K562 (cell line): ENCODE measurements at regions not wholly inside any gene's neighbourhood (a gene's known extent, or its start where the extent isn't known, plus 50 kb on each side); places are given as distances from the start of the nearest gene placed in this dataset.
A peak's percentile ranks its signal among the peaks of the same experiment; 100 is the strongest.

ENCODE experiments used
- BRD4 ChIP-seq: fragments of 200-600 bp; sonication (generic); IDR thresholded peaks from 2 replicates; pipeline ENCODE4 v1.6.1; 2017; ENCODE audit warnings: inconsistent platforms
- CBX8 ChIP-seq: fragments of 200-600 bp; sonication (generic); IDR thresholded peaks from 2 replicates; pipeline ENCODE4 v1.6.1; 2012; ENCODE audit warnings: borderline replicate concordance, mixed run types, low read depth, mild to moderate bottlenecking, moderate library complexity, mixed read lengths, low read length, control low read depth, inconsistent platforms; ENCODE audit not compliant: poor library complexity, severe bottlenecking; ENCODE audit errors: extremely low read depth
- ILK ChIP-seq: fragments of 450-650 bp; IDR thresholded peaks from 2 replicates; pipeline ENCODE4 v1.6.1; 2016; ENCODE audit warnings: missing genetic modification characterization, low read depth, mild to moderate bottlenecking, missing compliant biosample characterization, moderate library complexity, borderline replicate concordance
- MAFK ChIP-seq: IDR thresholded peaks from 2 replicates; pipeline ENCODE4 v1.6.1; 2011; ENCODE audit warnings: low read length, improper control_type of control experiment
- MEIS2 ChIP-seq: fragments of 450-650 bp; IDR thresholded peaks from 2 replicates; pipeline ENCODE4 v1.6.1; 2014; ENCODE audit warnings: mild to moderate bottlenecking; ENCODE audit not compliant: partially characterized antibody
- NCOA1 ChIP-seq: fragments of 450-650 bp; IDR thresholded peaks from 2 replicates; pipeline ENCODE4 v1.6.1; 2016; ENCODE audit warnings: low read depth
- NFYB ChIP-seq: IDR thresholded peaks from 2 replicates; pipeline ENCODE4 v1.6.1; 2011; ENCODE audit warnings: mild to moderate bottlenecking, moderate library complexity; ENCODE audit not compliant: insufficient read length; ENCODE audit errors: extremely low read depth
- RFX1 ChIP-seq: fragments of 450-650 bp; IDR thresholded peaks from 2 replicates; pipeline ENCODE4 v1.6.1; 2016; ENCODE audit warnings: mild to moderate bottlenecking, moderate library complexity
- WHSC1 ChIP-seq: IDR thresholded peaks from one replicate; pipeline ENCODE4 v1.6.1; 2012; ENCODE audit warnings: low read length, control low read depth, inconsistent platforms
- ZBTB7A ChIP-seq: IDR thresholded peaks from 2 replicates; pipeline ENCODE4 v1.6.1; 2011; ENCODE audit warnings: low read depth, mild to moderate bottlenecking, low read length, moderate library complexity, borderline replicate concordance; ENCODE audit not compliant: control insufficient read depth
- ZNF717 ChIP-seq: fragments of 250-450 bp; sonication (Bioruptor Pico); IDR thresholded peaks from 2 replicates; pipeline ENCODE4 v1.5.0; 2021
- TF ChIP-seq, protein P1 (sequence below): fragments of 450-650 bp; IDR thresholded peaks from 2 replicates; pipeline ENCODE4 v1.6.1; 2014; ENCODE audit warnings: low read depth, mild to moderate bottlenecking, moderate library complexity, borderline replicate concordance
- TF ChIP-seq, protein P2 (sequence below), 3 experiments: fragments of 200-800 bp in 1 of 3; sonication (Bioruptor generic) in 1 of 3; sonication (generic) in 1 of 3; formaldehyde crosslinking in 1 of 3; IDR thresholded peaks; 2 replicates each; pipeline versions ENCODE4 v1.6.1 to v1.8.0; 2016 to 2022; ENCODE audit warnings: mild to moderate bottlenecking in 2 of 3, missing compliant biosample characterization in 2 of 3, missing genetic modification characterization in 2 of 3, missing genetic modification reagents in 1 of 3
- TF ChIP-seq, protein P3 (sequence below): fragments of 250-450 bp; sonication (Bioruptor Pico); IDR thresholded peaks from 2 replicates; pipeline ENCODE4 v1.5.0; 2021
- TF ChIP-seq, protein P4 (sequence below): sonication (generic); formaldehyde crosslinking; IDR thresholded peaks from 2 replicates; pipeline ENCODE4 v1.9.0; 2022; ENCODE audit warnings: mild to moderate bottlenecking, missing genetic modification reagents
- TF ChIP-seq, protein P5 (sequence below): sonication (generic); formaldehyde crosslinking; IDR thresholded peaks from 2 replicates; pipeline ENCODE4 v1.8.1; 2022; ENCODE audit warnings: missing genetic modification reagents
- TF ChIP-seq, protein P6 (sequence below): sonication (generic); formaldehyde crosslinking; IDR thresholded peaks from 2 replicates; pipeline ENCODE4 v1.8.0; 2022; ENCODE audit warnings: missing genetic modification reagents, mild to moderate bottlenecking, borderline replicate concordance

DNA sequence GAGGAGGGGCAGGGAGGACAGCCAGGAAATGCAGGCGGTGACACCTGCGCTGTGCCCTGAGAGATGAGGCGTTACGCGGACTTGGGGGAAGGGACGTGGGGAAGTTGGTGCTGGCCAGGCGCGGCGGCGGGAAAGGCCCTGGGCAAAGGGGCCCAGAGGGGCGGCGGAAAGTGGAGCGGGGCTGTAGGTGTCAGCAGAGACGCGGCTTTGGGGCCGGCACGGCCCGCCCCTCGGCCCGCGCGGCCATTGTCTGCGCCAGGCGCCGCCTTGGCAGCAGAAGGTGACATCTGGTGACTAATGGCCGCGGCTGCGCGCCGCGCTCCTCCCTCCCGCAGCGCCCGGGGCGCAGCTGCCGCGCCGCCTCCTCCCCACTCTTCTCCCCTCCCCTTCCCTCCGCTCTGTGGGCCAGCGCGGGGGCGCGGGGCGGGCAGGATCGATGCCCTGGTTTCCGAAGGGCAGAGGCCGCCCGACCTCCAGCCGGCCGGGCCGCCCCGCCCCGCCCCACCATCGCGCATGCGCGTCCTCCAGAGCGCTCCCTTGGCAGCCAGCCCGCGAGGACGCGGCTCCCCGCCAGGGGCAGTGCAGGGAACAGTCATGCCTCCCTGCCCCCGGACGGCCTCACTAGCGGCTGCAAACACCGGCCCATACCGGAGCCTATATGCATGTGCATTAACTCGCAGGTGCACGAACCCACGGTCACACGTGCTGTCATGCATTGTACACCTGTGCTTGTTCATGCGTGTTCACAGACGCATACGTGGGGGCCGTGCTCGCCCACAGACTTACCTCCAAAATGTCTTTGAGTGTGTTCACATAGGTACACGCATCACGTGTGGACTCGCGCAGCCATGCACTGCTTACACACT, 269.6 kb downstream of the RPS24 start (continued):
- TF ChIP-seq, protein P1, sequence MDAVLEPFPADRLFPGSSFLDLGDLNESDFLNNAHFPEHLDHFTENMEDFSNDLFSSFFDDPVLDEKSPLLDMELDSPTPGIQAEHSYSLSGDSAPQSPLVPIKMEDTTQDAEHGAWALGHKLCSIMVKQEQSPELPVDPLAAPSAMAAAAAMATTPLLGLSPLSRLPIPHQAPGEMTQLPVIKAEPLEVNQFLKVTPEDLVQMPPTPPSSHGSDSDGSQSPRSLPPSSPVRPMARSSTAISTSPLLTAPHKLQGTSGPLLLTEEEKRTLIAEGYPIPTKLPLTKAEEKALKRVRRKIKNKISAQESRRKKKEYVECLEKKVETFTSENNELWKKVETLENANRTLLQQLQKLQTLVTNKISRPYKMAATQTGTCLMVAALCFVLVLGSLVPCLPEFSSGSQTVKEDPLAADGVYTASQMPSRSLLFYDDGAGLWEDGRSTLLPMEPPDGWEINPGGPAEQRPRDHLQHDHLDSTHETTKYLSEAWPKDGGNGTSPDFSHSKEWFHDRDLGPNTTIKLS, result peak; percentile 40; the same call in 1 of the 2 replicates
- TF ChIP-seq RFX1, result no peak
- TF ChIP-seq, protein P2, sequence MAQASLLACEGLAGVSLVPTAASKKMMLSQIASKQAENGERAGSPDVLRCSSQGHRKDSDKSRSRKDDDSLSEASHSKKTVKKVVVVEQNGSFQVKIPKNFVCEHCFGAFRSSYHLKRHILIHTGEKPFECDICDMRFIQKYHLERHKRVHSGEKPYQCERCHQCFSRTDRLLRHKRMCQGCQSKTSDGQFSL (CRISPR knock-in tag; IDR thresholded peaks at IDR 0.05), result no peak
- TF ChIP-seq, protein P2 (tag; IDR thresholded peaks at IDR 0.05), result no peak
- TF ChIP-seq MAFK, result 0 out of 2 replicates have a peak, but pooled peaks have one; percentile 1
- TF ChIP-seq NFYB, result no peak
- TF ChIP-seq MEIS2, result peak; percentile 95
- no peak for TF ChIP-seq ILK (tag)
- TF ChIP-seq, protein P3, sequence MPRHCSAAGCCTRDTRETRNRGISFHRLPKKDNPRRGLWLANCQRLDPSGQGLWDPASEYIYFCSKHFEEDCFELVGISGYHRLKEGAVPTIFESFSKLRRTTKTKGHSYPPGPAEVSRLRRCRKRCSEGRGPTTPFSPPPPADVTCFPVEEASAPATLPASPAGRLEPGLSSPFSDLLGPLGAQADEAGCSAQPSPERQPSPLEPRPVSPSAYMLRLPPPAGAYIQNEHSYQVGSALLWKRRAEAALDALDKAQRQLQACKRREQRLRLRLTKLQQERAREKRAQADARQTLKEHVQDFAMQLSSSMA (CRISPR knock-in tag), result no peak
- TF ChIP-seq, protein P4, sequence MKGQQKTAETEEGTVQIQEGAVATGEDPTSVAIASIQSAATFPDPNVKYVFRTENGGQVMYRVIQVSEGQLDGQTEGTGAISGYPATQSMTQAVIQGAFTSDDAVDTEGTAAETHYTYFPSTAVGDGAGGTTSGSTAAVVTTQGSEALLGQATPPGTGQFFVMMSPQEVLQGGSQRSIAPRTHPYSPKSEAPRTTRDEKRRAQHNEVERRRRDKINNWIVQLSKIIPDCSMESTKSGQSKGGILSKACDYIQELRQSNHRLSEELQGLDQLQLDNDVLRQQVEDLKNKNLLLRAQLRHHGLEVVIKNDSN (CRISPR knock-in tag), result peak; percentile 68
- TF ChIP-seq, protein P5, sequence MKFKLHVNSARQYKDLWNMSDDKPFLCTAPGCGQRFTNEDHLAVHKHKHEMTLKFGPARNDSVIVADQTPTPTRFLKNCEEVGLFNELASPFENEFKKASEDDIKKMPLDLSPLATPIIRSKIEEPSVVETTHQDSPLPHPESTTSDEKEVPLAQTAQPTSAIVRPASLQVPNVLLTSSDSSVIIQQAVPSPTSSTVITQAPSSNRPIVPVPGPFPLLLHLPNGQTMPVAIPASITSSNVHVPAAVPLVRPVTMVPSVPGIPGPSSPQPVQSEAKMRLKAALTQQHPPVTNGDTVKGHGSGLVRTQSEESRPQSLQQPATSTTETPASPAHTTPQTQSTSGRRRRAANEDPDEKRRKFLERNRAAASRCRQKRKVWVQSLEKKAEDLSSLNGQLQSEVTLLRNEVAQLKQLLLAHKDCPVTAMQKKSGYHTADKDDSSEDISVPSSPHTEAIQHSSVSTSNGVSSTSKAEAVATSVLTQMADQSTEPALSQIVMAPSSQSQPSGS (CRISPR knock-in tag), result no peak; the same call in 1 of the 2 replicates
- TF ChIP-seq NCOA1, result no peak
- no peak for TF ChIP-seq BRD4
- TF ChIP-seq ZBTB7A, result 0 out of 2 replicates have a peak, but pooled peaks have one; percentile 46
- TF ChIP-seq WHSC1, result no peak
- no peak for TF ChIP-seq ZNF717 (CRISPR knock-in tag)
- TF ChIP-seq CBX8, result no peak
- TF ChIP-seq, protein P6, sequence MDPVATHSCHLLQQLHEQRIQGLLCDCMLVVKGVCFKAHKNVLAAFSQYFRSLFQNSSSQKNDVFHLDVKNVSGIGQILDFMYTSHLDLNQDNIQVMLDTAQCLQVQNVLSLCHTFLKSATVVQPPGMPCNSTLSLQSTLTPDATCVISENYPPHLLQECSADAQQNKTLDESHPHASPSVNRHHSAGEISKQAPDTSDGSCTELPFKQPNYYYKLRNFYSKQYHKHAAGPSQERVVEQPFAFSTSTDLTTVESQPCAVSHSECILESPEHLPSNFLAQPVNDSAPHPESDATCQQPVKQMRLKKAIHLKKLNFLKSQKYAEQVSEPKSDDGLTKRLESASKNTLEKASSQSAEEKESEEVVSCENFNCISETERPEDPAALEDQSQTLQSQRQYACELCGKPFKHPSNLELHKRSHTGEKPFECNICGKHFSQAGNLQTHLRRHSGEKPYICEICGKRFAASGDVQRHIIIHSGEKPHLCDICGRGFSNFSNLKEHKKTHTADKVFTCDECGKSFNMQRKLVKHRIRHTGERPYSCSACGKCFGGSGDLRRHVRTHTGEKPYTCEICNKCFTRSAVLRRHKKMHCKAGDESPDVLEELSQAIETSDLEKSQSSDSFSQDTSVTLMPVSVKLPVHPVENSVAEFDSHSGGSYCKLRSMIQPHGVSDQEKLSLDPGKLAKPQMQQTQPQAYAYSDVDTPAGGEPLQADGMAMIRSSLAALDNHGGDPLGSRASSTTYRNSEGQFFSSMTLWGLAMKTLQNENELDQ (CRISPR knock-in tag), result no peak
